OCI-LY7 (cell line): ENCODE measurements at regions not wholly inside any gene's neighbourhood (a gene's known extent, or its start where the extent isn't known, plus 50 kb on each side); places are given as distances from the start of the nearest gene placed in this dataset.
"Not testable (repeated sequence)": the region's sequence is repeated elsewhere in the genome, so short reads cannot be mapped to it uniquely, and the experiment has no call there.

Source experiments
- BruUV-seq: library from RNA; stranded (reverse); fragments of 400-500 nt; replicated peaks from 2 replicates; lab custom pipeline; 2021; lab: Mats Ljungman, UMichigan
- CTCF ChIA-PET: fragments of 300-600 bp; sonication (Branson Sonifier 250); formaldehyde crosslinking; loops from one replicate; lab custom pipeline; 2022; ENCODE audit warnings: antibody characterized with exemption; ENCODE audit not compliant: unreplicated experiment; lab: Charles Lee
- POLR2A ChIA-PET: fragments of 300-600 bp; sonication (Branson Sonifier 250); formaldehyde crosslinking; loops from one replicate; lab custom pipeline; 2022; ENCODE audit warnings: antibody characterized with exemption; lab: Charles Lee
- DNase-seq: peaks from one replicate; pipeline ENCODE4 v3.0.0-alpha.2; 2015; ENCODE audit warnings: low spot score
- H2AFZ ChIP-seq: fragments of 200-600 bp; sonication (generic), shearing (Covaris generic); 2 replicates; pipeline ENCODE4 v1.6.1; 2014; ENCODE audit warnings: mild to moderate bottlenecking, antibody characterized with exemption, low read length, moderate library complexity
- H3K27ac ChIP-seq: fragments of 200-600 bp; sonication (generic); 2 replicates; pipeline ENCODE4 v1.5.1; 2014; ENCODE audit warnings: mixed run types, low read depth, mild to moderate bottlenecking, moderate library complexity, low read length, inconsistent platforms; ENCODE audit not compliant: poor library complexity, severe bottlenecking
- H3K36me3 ChIP-seq: fragments of 200-600 bp; sonication (generic); 2 replicates; pipeline ENCODE4 v1.6.1; 2014; ENCODE audit warnings: mild to moderate bottlenecking, antibody characterized with exemption, low read length, moderate library complexity, mixed read lengths; ENCODE audit not compliant: insufficient read depth
- H3K4me1 ChIP-seq: fragments of 200-600 bp; sonication (generic); 2 replicates; pipeline ENCODE4 v1.5.1; 2014; ENCODE audit warnings: mild to moderate bottlenecking, low read length; ENCODE audit not compliant: insufficient read depth, poor library complexity, severe bottlenecking
- H3K4me2 ChIP-seq: fragments of 200-600 bp; sonication (generic); 2 replicates; pipeline ENCODE4 v1.6.1; 2014; ENCODE audit warnings: mild to moderate bottlenecking, low read length
- H3K4me3 ChIP-seq: fragments of 200-600 bp; sonication (generic); 2 replicates; pipeline ENCODE4 v1.5.1; 2014; ENCODE audit warnings: mild to moderate bottlenecking, low read depth, low read length; ENCODE audit not compliant: poor library complexity, severe bottlenecking
- H3K79me2 ChIP-seq: fragments of 200-600 bp; sonication (generic); 2 replicates; pipeline ENCODE4 v1.6.1; 2016; ENCODE audit warnings: low read depth, mild to moderate bottlenecking, low read length, moderate library complexity, mixed read lengths; ENCODE audit not compliant: insufficient read depth
- H3K9me2 ChIP-seq: fragments of 200-600 bp; sonication (generic); 2 replicates; pipeline ENCODE4 v1.6.1; 2016; ENCODE audit warnings: mild to moderate bottlenecking, low read length, mixed read lengths; ENCODE audit not compliant: insufficient read depth
- H3K9me3 ChIP-seq: fragments of 200-600 bp; sonication (generic); 2 replicates; pipeline ENCODE4 v1.6.1; 2014; ENCODE audit warnings: mild to moderate bottlenecking, mixed run types, low read length, mixed read lengths
- H4K20me1 ChIP-seq: fragments of 200-600 bp; sonication (generic); 2 replicates; pipeline ENCODE4 v1.6.1; 2014; ENCODE audit warnings: mild to moderate bottlenecking, antibody characterized with exemption, low read length, moderate library complexity, mixed read lengths; ENCODE audit not compliant: insufficient read depth
- CTCF ChIP-seq: fragments of 200-600 bp; sonication (generic); conservative IDR thresholded peaks from 2 replicates; pipeline ENCODE4 v1.5.1; 2014; ENCODE audit warnings: mild to moderate bottlenecking, antibody characterized with exemption, low read length, moderate library complexity, mixed read lengths
- EZH2phosphoT487 ChIP-seq: fragments of 200-600 bp; sonication (generic); IDR thresholded peaks from 2 replicates; pipeline ENCODE4 v1.6.1; 2018; ENCODE audit warnings: low read depth, borderline replicate concordance, mild to moderate bottlenecking, mixed run types, antibody characterized with exemption, low read length, moderate library complexity, mixed read lengths
- intact Hi-C: fragments of 100-400 bp; cut with micrococcal nuclease; formaldehyde crosslinking; loops from one replicate; pipeline ENCODE4 v1.10.0; 2022; ENCODE audit not compliant: unreplicated experiment

GRCh38 chr13:58495668-58496067 is 864.1 kb downstream of the PCDH17 start:
- BruUV-seq = no TSS peak

GRCh38 chr13:58500938-58501337 is 869.4 kb downstream of the PCDH17 start:
- no peaks in the 10 kb centered on the region for H3K9me3 ChIP-seq
- no peak overlapping the region for H3K4me3 ChIP-seq
- no peaks in the 10 kb centered on the region for H4K20me1 ChIP-seq
- TF ChIP-seq EZH2phosphoT487 (no peak), CTCF (no peak)
- CTCF ChIA-PET = no interaction called here
- H3K36me3 ChIP-seq = no peaks in the 10 kb centered on the region
- no TSS peak for BruUV-seq
- no peak for DNase-seq
- no peaks in the 10 kb centered on the region for H3K79me2 ChIP-seq
- intact Hi-C loops = no loop called here
- no peak overlapping the region for H2AFZ ChIP-seq
- H3K9me2 ChIP-seq = no peaks in the 10 kb centered on the region
- H3K4me2 ChIP-seq = no peak overlapping the region
- no peaks in the 10 kb centered on the region for H3K4me1 ChIP-seq
- no peak overlapping the region for H3K27ac ChIP-seq
- POLR2A ChIA-PET = interaction anchor here (1.1 kb wide), 1 partner anchor 14 kb away, joined by 3 read pairs; no protein-coding TSS in a partner anchor

More at GRCh38 chr13:58495668-58496067, 864.1 kb downstream of the PCDH17 start:
- ChIA-PET POLR2A (interaction anchor here (0.5 kb wide), 1 partner anchor 374 kb away, joined by 3 read pairs; no protein-coding TSS in a partner anchor), CTCF (no interaction called here)
- Histone ChIP-seq H3K4me3 (no peak overlapping the region), H3K79me2 (no peaks in the 10 kb centered on the region), H2AFZ (no peak overlapping the region), H3K4me2 (no peak overlapping the region), H3K4me1 (no peaks in the 10 kb centered on the region), H3K27ac (no peak overlapping the region), H4K20me1 (no peaks in the 10 kb centered on the region), H3K36me3 (no peaks in the 10 kb centered on the region), H3K9me3 (no peaks in the 10 kb centered on the region), H3K9me2 (no peaks in the 10 kb centered on the region; the same call in 1 of the 2 replicates)
- TF ChIP-seq EZH2phosphoT487 (no peak), CTCF (no peak)
- DNase-seq = no peak
- intact Hi-C loops = no loop called here

- H3K27ac ChIP-seq, POLR2A ChIA-PET, CTCF ChIA-PET, H3K9me2 ChIP-seq, H4K20me1 ChIP-seq, H3K4me2 ChIP-seq, H3K79me2 ChIP-seq, H2AFZ ChIP-seq, BruUV-seq, H3K4me1 ChIP-seq, intact Hi-C loops, H3K9me3 ChIP-seq, DNase-seq, H3K4me3 ChIP-seq, H3K36me3 ChIP-seq: not testable (repeated sequence)
Measured at GRCh38 chr13:58504202-58504700, 872.7 kb downstream of the PCDH17 start.

GRCh38 chr13:58505262-58505920 is 873.8 kb downstream of the PCDH17 start:
- H3K27ac ChIP-seq, H3K79me2 ChIP-seq, POLR2A ChIA-PET, H3K9me2 ChIP-seq, H3K36me3 ChIP-seq, BruUV-seq, H3K4me2 ChIP-seq, H3K9me3 ChIP-seq, DNase-seq, H2AFZ ChIP-seq, H4K20me1 ChIP-seq, intact Hi-C loops, CTCF ChIA-PET, H3K4me1 ChIP-seq, H3K4me3 ChIP-seq: not testable (repeated sequence)
